ENCODE measurements at regions not wholly inside any gene's neighbourhood (a gene's known extent, or its start where the extent isn't known, plus 50 kb on each side); places are given as distances from the start of the nearest gene placed in this dataset.
"Not testable (repeated sequence)": the region's sequence is repeated elsewhere in the genome, so short reads cannot be mapped to it uniquely, and the experiment has no call there.

DNA sequence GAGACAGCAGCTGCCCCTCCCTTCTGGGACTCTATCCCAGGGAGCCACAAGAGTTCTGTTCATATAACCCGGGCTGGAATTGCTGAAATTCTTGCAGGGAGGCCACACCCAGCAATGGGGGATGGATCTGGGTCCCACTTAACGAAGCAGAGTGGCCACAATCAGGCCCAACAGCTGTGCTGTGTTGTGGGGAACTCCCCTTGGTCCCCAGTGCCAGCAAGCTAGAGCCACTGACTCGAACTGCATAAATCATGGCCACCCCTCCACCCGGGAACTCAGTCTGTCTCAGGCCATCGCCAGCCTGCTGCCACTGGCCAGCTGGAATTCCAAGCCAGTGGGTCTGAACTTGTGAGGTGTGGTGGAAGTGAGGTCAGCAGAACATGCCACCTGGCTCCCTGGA is 111.1 kb downstream of the KLF8 start:
- no peaks in the 10 kb centered on the region for H3K36me3 Mint-ChIP-seq (ENCODE audit: low read depth)
- TF ChIP-seq, protein P1, sequence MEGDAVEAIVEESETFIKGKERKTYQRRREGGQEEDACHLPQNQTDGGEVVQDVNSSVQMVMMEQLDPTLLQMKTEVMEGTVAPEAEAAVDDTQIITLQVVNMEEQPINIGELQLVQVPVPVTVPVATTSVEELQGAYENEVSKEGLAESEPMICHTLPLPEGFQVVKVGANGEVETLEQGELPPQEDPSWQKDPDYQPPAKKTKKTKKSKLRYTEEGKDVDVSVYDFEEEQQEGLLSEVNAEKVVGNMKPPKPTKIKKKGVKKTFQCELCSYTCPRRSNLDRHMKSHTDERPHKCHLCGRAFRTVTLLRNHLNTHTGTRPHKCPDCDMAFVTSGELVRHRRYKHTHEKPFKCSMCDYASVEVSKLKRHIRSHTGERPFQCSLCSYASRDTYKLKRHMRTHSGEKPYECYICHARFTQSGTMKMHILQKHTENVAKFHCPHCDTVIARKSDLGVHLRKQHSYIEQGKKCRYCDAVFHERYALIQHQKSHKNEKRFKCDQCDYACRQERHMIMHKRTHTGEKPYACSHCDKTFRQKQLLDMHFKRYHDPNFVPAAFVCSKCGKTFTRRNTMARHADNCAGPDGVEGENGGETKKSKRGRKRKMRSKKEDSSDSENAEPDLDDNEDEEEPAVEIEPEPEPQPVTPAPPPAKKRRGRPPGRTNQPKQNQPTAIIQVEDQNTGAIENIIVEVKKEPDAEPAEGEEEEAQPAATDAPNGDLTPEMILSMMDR (IDR thresholded peaks at IDR 0.05), result no peak
- H3K27ac Mint-ChIP-seq, result no peak overlapping the region
- H3K27me3 Mint-ChIP-seq (ENCODE audit: low read depth, poor library complexity), result peaks cover 5% of the 10 kb centered on the region
- DNase-seq, result no peak
- no peaks in the 10 kb centered on the region for H3K4me1 Mint-ChIP-seq
- H3K4me3 Mint-ChIP-seq, result no peak overlapping the region
- peaks cover 91% of the 10 kb centered on the region for H3K9me3 Mint-ChIP-seq

GRCh38 chrX:56343664-56344063 is 111.5 kb downstream of the KLF8 start:
- Mint-ChIP-seq H3K4me1 (no peaks in the 10 kb centered on the region), H3K27ac (no peak overlapping the region), H3K27me3 (ENCODE audit: low read depth, poor library complexity) (peaks cover 5% of the 10 kb centered on the region), H3K9me3 (peaks cover 89% of the 10 kb centered on the region), H3K4me3 (no peak overlapping the region), H3K36me3 (ENCODE audit: low read depth) (no peaks in the 10 kb centered on the region)
- TF ChIP-seq, protein P1 (IDR thresholded peaks at IDR 0.05), result no peak
- no peak for DNase-seq

DNA sequence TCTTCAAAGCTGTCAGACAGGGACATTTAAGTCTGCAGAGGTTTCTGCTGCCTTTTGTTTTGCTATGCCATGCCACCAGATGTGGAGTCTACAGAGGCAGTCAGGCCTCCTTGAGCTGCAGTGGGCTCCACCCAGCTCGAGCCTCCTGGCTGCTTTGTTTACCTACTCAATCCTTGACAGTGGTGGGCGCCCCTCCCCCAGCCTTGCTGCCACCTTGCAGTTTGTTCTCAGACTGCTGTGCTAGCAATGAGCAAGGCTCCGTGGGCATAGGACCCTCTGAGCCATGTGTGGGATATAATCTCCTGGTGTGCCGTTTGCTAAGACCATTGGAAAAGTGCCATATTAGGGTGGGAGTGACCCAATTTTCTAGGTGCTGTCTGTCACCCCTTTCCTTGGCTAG is 126.0 kb downstream of the KLF8 start:
- H3K27me3 Mint-ChIP-seq (ENCODE audit: low read depth, poor library complexity); H3K4me1 Mint-ChIP-seq; H3K27ac Mint-ChIP-seq; H3K4me3 Mint-ChIP-seq; DNase-seq; H3K36me3 Mint-ChIP-seq (ENCODE audit: low read depth): not testable (repeated sequence)
- peaks cover 86% of the 10 kb centered on the region for H3K9me3 Mint-ChIP-seq

GRCh38 chrX:56365171-56365570 is 133.0 kb downstream of the KLF8 start:
- not testable (repeated sequence) for H3K27me3 Mint-ChIP-seq (ENCODE audit: low read depth, poor library complexity); H3K27ac Mint-ChIP-seq; H3K36me3 Mint-ChIP-seq (ENCODE audit: low read depth); H3K4me1 Mint-ChIP-seq; H3K4me3 Mint-ChIP-seq; DNase-seq
- peaks cover 87% of the 10 kb centered on the region for H3K9me3 Mint-ChIP-seq

GRCh38 chrX:56366901-56367300 is 134.7 kb downstream of the KLF8 start:
- DNase-seq, result no peak
- Mint-ChIP-seq H3K9me3 (peaks cover 85% of the 10 kb centered on the region), H3K4me3 (no peak overlapping the region), H3K36me3 (ENCODE audit: low read depth) (no peaks in the 10 kb centered on the region), H3K27ac (no peak overlapping the region), H3K27me3 (ENCODE audit: low read depth, poor library complexity) (no peaks in the 10 kb centered on the region), H3K4me1 (no peaks in the 10 kb centered on the region)
- TF ChIP-seq, protein P1 (IDR thresholded peaks at IDR 0.05), result no peak

DNA sequence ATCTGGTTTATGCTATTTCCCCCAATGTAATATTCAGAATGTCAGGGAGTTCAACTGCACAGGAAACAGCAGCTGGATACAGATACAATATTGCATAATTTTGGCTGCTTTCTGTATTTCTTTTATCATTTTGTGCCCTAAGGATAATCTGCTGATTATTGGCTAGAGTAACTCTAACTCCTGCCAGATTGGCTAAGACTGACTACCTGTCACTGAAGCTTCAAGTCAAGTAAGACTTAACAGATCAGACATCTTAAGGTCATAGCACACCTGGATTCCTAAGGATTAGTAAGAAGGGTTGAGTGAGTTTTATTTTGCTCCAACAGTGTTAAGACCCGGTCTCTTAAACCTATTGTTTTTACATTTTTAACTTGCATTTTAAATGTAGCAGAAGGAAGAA is 136.8 kb downstream of the KLF8 start:
- DNase-seq, result no peak
- no peak overlapping the region for H3K27ac Mint-ChIP-seq
- TF ChIP-seq, protein P1 (IDR thresholded peaks at IDR 0.05), result no peak

DNA sequence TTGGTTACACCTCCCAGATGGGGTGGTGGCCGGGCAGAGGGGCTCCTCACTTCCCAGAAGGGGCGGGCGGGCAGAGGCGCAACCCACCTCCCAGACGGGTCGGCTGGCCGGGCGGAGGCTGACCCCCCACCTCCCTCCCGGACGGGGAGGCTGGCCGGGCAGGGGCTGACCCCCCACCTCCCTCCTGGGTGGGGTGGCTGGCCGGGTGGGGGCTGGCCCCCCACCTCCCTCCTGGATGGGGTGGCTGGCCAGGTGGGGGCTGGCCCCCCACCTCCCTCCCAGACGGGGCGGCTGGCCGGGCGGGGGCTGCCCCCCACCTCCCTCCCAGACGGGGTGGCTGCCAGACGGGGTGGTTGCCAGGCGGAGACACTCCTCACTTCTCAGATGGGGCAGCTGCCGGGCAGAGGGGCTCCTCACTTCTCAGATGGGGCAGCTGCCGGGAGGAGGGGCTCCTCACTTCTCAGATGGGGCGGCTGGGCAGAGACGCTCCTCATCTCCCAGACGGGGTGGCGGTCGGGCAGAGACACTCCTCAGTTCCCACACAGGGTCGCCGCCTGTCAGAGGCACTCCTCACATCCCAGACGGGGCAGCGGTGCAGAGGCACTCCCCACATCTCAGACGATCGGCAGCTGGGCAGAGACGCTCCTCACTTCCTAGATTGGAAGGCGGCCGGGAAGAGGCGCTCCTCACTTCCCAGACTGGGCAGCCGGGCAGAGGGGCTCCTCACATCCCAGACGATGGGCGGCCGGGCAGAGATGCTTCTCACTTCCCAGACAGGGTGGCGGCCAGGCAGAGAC is 148.0 kb downstream of the KLF8 start:
- peaks cover 50% of the 10 kb centered on the region for H3K9me3 Mint-ChIP-seq
- not testable (repeated sequence) for H3K27ac Mint-ChIP-seq; H3K36me3 Mint-ChIP-seq (ENCODE audit: low read depth); H3K4me3 Mint-ChIP-seq; DNase-seq; H3K27me3 Mint-ChIP-seq (ENCODE audit: low read depth, poor library complexity); H3K4me1 Mint-ChIP-seq

More for the DNA sequence above, 136.8 kb downstream of the KLF8 start:
- no peak overlapping the region for H3K4me3 Mint-ChIP-seq
- no peaks in the 10 kb centered on the region for H3K36me3 Mint-ChIP-seq (ENCODE audit: low read depth)
- no peaks in the 10 kb centered on the region for H3K4me1 Mint-ChIP-seq
- peaks cover 81% of the 10 kb centered on the region for H3K9me3 Mint-ChIP-seq
- H3K27me3 Mint-ChIP-seq (ENCODE audit: low read depth, poor library complexity), result no peaks in the 10 kb centered on the region
